Naive B cell (primary cell): ENCODE measurements at regions not wholly inside any gene's neighbourhood (a gene's known extent, or its start where the extent isn't known, plus 50 kb on each side); places are given as distances from the start of the nearest gene placed in this dataset.
"Not testable (repeated sequence)": the region's sequence is repeated elsewhere in the genome, so short reads cannot be mapped to it uniquely, and the experiment has no call there.

Experiments
- ATAC-seq, 2 donors: fragments of 150-1000 bp; cut with Tn5 transposase; 2 replicates each; pipeline ENCODE4 v1.10.0; 2021; ENCODE audit warnings: low read depth in 2 of 2, mild to moderate bottlenecking in 2 of 2, moderate library complexity in 2 of 2
- DNase-seq: peaks from one replicate; pipeline ENCODE4 v3.0.0; 2022
- H3K27ac Mint-ChIP-seq, 6 donors: one replicate each; pipeline ENCODE4 v1.8.0; 2020 to 2022; ENCODE audit warnings: mild to moderate bottlenecking in 6 of 6, mixed read lengths in 6 of 6, moderate library complexity in 5 of 6, inconsistent platforms in 2 of 6
- H3K27me3 Mint-ChIP-seq, 3 donors: one replicate each; pipeline ENCODE4 v1.8.0; 2021 to 2022; ENCODE audit warnings: mixed read lengths in 3 of 3, mild to moderate bottlenecking in 1 of 3
- H3K36me3 Mint-ChIP-seq, 2 donors: one replicate each; pipeline ENCODE4 v1.8.0; 2020 to 2022; ENCODE audit warnings: mixed read lengths in 2 of 2, inconsistent platforms in 1 of 2, mild to moderate bottlenecking in 1 of 2
- H3K4me1 Mint-ChIP-seq, 3 donors: one replicate each; pipeline ENCODE4 v1.8.0; 2020 to 2022; ENCODE audit warnings: mixed read lengths in 3 of 3, inconsistent platforms in 1 of 3, mild to moderate bottlenecking in 1 of 3, moderate library complexity in 1 of 3
- H3K4me3 Mint-ChIP-seq, 8 donors: one replicate each; pipeline ENCODE4 v1.8.0; 2020 to 2022; ENCODE audit warnings: mild to moderate bottlenecking in 8 of 8, mixed read lengths in 8 of 8, moderate library complexity in 8 of 8, inconsistent platforms in 2 of 8
- H3K9me3 Mint-ChIP-seq, 7 donors: one replicate each; pipeline ENCODE4 v1.8.0; 2020 to 2022; ENCODE audit warnings: mixed read lengths in 7 of 7, mild to moderate bottlenecking in 5 of 7, inconsistent platforms in 2 of 7, moderate library complexity in 1 of 7

DNA sequence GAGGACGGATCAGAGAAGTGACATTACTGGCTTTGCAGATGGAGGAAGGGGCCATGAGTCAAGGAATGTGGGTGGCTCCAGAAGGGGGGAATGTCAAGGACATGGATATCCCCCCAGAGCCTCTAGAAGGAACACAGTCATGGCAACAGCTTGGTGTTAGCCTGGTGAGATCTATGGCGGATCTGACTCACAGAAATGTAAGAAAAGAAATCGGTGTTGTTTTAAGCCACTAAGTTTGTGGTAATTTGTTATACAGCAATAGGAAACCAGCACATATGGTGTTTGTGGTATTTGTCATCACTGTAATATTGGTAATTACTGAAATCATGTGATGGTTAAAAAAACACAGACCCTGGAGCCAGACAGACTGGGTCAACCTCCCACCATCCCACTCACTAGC, 236.2 kb downstream of the SETD4 start:
- peaks cover 0 to 11% (median 2%) of the 10 kb centered on the region in 7 donors for H3K9me3 Mint-ChIP-seq
- no peak for DNase-seq
- peaks cover 20 to 37% (median 35%) of the 10 kb centered on the region in 3 donors for H3K27me3 Mint-ChIP-seq
- H3K4me3 Mint-ChIP-seq: no peak overlapping the region
- peaks cover 0 to 7% (median 2%) of the 10 kb centered on the region in 3 donors for H3K4me1 Mint-ChIP-seq
- H3K27ac Mint-ChIP-seq: no peak overlapping the region
- ATAC-seq: no peak
- H3K36me3 Mint-ChIP-seq: no peaks in the 10 kb centered on the region

DNA sequence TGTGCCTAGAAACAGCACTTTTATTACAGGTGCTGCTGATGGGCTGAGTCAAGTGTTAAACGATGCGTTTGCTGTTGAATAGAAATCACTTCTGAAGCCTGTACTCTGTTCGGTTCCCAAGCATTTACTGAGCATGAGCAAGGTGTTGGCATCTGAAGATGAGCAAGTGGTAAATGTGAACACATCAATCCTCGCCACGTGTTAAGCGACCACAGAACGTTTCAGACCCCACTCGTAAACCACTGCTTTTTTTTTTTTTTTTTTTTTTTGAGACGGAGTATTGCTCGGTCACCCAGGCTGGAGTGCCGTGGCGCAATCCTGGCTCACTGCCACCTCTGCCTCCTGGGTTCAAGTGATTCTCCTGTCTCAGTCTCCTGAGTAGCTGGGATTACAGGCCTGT, 241.2 kb downstream of the SETD4 start:
- Mint-ChIP-seq H3K4me1 (no peaks in the 10 kb centered on the region), H3K27ac (no peak overlapping the region), H3K4me3 (no peak overlapping the region), H3K9me3 (peaks cover 0 to 11% (median 2%) of the 10 kb centered on the region in 7 donors), H3K36me3 (no peaks in the 10 kb centered on the region), H3K27me3 (peaks cover 11 to 20% (median 18%) of the 10 kb centered on the region in 3 donors)
- DNase-seq (no peak), ATAC-seq (no peak)

DNA sequence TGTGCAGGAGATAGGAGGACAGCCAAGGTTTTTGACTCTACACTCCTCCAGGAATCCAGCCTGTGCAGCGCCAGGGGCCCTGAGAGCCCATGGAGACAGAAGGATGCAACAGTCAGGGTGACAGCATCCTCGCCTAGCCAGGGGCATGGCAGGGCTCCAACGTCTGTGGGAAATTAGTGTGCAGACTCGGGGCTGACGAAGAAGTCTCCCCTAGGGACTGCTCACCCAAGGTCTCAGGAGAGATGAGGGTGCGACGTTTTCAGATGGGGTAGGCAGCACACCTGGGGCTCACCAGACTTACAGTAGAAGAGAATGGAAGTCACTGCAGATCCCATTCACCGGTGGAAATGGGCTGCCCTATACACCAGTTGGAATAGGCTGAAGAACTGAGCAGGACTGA, 241.7 kb downstream of the SETD4 start:
- H3K27me3 Mint-ChIP-seq: peaks cover 5 to 14% (median 12%) of the 10 kb centered on the region in 3 donors
- DNase-seq (no peak), ATAC-seq (no peak)
- no peak overlapping the region for H3K4me3 Mint-ChIP-seq
- H3K27ac Mint-ChIP-seq: no peak overlapping the region
- peaks cover 0 to 11% (median 2%) of the 10 kb centered on the region in 7 donors for H3K9me3 Mint-ChIP-seq
- H3K36me3 Mint-ChIP-seq: no peaks in the 10 kb centered on the region
- H3K4me1 Mint-ChIP-seq: no peaks in the 10 kb centered on the region

DNA sequence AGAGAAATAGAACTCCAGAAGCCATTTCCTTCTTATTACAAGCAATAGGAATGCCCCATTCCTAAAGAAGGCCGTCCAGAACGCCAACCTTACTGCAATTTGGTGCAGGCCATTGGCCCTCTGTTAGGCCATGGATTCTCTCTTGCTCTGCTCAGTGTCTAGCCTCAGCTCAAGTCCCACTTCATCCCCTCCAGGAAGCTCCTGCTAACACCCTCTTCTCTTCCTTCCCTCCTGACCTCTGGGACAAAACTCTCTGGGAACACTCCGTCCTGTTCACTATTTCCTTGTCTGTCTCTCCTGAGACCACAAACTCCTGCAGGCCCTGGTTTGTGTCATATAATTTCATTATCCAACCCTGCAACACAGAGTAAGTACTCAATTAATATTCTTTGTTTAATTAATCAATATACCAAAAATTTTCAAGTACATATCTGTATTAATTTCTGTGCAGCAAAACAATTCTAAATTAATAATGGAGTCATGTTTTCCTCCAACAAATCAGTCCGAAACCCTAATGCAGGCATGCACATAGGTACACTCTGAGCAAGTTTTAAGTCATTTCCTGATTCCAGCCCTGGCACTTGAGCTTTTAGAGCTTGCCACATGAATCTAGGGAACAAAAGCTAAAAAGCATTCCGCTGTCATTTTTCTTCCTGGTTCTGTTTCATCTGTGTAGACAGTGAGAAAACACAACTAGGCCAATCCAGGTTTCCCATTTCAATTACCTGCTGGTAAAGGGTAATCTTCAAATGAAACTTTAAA, 245.3 kb downstream of the SETD4 start:
- ATAC-seq: no peak
- Mint-ChIP-seq H3K27ac (no peak overlapping the region), H3K4me3 (no peak overlapping the region), H3K9me3 (no peaks in the 10 kb centered on the region), H3K4me1 (no peaks in the 10 kb centered on the region), H3K36me3 (no peaks in the 10 kb centered on the region), H3K27me3 (peaks cover 5 to 17% (median 14%) of the 10 kb centered on the region in 3 donors)
- DNase-seq: no peak

DNA sequence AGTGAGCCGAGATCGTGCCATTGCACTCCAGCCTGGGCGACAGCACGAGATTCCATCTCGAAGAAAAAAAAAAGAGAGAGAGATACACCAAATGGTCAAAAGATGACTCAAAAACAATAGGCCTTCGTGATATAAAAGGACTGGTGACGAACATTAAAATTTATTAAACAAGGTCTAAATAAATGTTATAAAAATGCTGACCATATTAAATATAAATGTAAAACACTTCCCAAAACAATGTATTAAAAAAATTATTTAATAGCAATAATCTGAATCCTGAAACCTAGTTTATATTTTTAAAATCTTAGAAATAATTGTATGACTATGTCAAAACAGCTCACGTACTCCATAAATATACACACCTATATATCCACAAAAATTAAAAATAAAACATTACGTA, 247.6 kb downstream of the SETD4 start:
- H3K36me3 Mint-ChIP-seq: no peaks in the 10 kb centered on the region
- no peak overlapping the region for H3K4me3 Mint-ChIP-seq
- H3K4me1 Mint-ChIP-seq: no peaks in the 10 kb centered on the region
- no peaks in the 10 kb centered on the region for H3K9me3 Mint-ChIP-seq
- no peak for DNase-seq
- no peak for ATAC-seq
- peaks cover 17 to 25% (median 21%) of the 10 kb centered on the region in 3 donors for H3K27me3 Mint-ChIP-seq
- H3K27ac Mint-ChIP-seq: no peak overlapping the region

DNA sequence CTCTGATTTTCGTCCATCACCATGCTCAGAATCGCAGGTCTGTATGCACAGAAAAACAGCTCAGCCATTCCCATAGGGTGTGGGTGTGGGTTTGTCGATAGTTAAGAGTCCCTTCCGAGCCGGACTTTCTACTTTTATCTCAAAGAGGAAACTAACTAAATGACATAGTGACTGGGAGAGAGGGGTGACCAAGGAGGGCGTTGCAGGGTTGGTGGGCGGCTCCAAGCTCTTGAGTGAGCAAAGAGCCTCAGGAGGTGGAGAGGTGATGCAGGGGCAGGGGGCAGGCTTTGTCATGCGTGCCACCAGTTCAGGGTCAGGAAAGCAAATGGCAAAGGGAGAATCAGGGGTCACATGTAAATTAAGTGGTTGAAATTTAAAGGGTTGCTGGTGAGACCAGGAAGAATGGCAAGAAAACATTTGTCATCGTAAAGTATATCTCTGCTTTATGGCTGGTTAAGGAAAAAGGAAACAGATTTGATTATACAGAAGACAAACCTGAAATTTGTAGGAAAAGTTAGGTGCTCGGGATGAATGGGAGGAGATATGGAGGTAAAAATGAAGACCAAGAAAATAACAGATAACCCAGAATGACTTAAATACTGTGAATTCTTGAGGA, 249.0 kb downstream of the SETD4 start:
- Mint-ChIP-seq H3K9me3 (no peaks in the 10 kb centered on the region), H3K36me3 (no peaks in the 10 kb centered on the region), H3K4me3 (no peak overlapping the region), H3K27ac (peak overlapping the region in 1 of 6 donors; percentile 42), H3K27me3 (peaks cover 17 to 25% (median 21%) of the 10 kb centered on the region in 3 donors), H3K4me1 (no peaks in the 10 kb centered on the region)
- ATAC-seq (no peak), DNase-seq (no peak)

DNA sequence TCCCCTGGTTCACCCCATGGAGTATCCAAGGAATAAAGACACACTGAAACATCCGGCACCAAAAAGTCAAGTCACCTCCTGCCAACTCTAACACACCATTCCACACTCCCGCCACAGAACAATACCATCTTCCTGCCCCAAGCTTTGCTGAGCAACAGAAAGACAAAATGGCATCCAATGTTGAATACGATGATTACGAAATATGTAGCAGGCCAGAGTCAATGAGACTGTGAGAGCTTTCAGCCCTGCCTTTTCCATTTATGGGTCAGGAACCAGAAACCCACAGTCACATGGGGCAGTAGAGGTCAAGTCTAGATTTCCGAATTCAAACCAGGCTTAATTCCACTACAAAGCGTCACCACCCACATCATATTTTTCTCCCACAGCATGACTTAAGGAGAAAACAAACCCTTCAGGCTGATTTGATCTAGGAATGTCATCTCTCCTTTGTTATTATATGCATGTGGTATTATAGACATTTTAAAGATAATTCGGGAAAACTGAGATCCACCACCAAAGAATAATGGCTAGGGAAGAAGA, 249.8 kb downstream of the SETD4 start:
- peaks cover 17 to 25% (median 21%) of the 10 kb centered on the region in 3 donors for H3K27me3 Mint-ChIP-seq
- H3K36me3 Mint-ChIP-seq: no peaks in the 10 kb centered on the region
- ATAC-seq: no peak
- no peak overlapping the region for H3K4me3 Mint-ChIP-seq
- H3K9me3 Mint-ChIP-seq: peaks cover 0 to 2% (median under 1%) of the 10 kb centered on the region in 7 donors
- DNase-seq: no peak
- no peaks in the 10 kb centered on the region for H3K4me1 Mint-ChIP-seq
- H3K27ac Mint-ChIP-seq: no peak overlapping the region

DNA sequence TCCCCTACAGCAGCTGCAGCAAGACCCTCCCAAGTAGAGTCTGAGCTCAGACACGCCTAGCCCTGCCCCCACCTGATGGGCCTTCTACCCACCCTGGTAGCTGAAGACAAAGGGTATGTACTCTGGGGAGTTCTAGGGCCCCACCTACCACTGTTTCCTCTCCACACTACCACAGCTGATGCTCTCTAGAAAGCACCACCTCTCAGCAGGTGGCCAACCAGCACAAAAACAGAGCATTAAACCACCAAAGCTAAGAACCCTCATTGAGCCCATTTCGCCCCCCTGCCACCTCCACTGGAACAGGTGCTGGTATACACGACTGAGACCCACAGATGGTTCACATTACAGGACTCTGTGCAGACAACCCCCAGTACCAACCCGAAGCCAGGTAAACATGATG, 258.9 kb downstream of the SETD4 start:
- peaks cover 11 to 31% (median 25%) of the 10 kb centered on the region in 7 donors for H3K9me3 Mint-ChIP-seq
- H3K4me1 Mint-ChIP-seq: peaks cover 0 to 9% (median 4%) of the 10 kb centered on the region in 3 donors
- ATAC-seq (no peak), DNase-seq (no peak)
- H3K36me3 Mint-ChIP-seq: peaks cover 0 to 8% of the 10 kb centered on the region in 2 donors
- H3K27ac Mint-ChIP-seq: peak overlapping the region in 1 of 6 donors; percentile 49
- no peak overlapping the region for H3K4me3 Mint-ChIP-seq
- H3K27me3 Mint-ChIP-seq: peaks cover 3 to 23% (median 21%) of the 10 kb centered on the region in 3 donors

DNA sequence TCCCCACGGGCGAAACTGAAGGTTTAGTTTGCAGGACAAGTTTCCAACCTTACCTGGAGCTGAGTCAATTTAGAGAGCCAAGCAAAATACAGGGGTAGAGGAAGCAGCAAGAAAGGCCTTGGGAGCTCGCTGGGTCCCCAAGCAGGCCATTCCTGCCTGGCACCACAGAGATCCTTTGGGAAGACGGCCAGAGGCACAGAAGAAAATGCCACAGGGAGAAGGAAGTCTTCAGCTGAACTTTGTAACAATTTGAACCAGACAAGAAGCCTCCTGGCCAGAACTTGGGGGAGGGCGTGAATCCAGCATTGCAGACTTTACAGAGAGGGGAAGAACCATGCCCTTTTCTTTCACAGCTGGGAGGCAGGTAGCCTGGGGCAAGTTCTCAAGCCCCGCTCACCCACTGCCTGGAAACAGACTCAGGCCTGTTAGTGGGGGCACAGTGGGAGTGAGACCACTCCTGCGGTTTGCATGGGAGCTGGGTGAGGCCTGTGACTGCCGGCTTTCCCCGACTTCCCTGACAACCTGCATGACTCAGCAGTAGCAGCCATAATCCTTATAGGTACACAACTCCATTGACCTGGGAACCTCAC, 259.4 kb downstream of the SETD4 start:
- not testable (repeated sequence) for DNase-seq, ATAC-seq, H3K4me3 Mint-ChIP-seq, H3K4me1 Mint-ChIP-seq, H3K36me3 Mint-ChIP-seq
- Mint-ChIP-seq H3K27ac (peak overlapping the region in 1 of 6 donors; percentile 72), H3K27me3 (peaks cover 3 to 23% (median 21%) of the 10 kb centered on the region in 3 donors), H3K9me3 (peaks cover 11 to 31% (median 25%) of the 10 kb centered on the region in 7 donors)

DNA sequence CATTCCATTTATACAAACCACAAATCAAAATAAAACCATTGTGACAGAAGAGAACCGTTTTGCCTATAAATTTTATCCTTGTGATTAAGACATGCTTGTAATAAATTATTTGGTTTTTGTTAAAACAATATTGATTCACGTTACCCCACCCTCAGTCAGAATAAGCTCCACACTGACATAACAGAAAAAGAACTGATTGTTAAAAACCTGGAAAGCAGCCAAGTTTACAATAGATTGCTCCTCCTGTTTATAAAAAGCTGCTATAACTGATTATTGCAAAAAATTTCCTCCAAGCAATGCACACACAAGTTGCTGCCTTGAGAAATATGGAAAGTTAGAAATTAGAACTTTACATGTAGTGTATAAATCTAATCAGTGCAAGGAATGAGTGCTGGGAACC, 263.5 kb downstream of the SETD4 start:
- H3K27ac Mint-ChIP-seq: no peak overlapping the region

DNA sequence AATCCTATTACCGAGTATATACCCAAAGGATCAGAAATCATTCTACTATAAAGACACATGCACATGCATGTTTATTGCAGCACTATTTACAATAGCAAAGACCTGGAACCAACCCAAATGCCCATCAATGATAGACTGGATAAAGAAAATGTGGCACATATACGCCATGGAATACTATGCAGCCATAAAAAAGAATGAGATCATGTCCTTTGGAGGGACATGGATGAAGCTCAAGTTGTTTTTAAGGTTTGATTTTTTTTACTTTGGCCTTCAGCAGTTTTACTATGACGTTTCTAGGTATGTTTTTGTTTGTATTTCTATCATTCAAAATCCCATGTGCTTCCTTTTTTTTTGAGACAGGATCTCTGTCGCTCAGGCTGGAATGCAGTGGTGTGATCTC, 265.8 kb downstream of the SETD4 start:
- not testable (repeated sequence) for H3K4me1 Mint-ChIP-seq, ATAC-seq, DNase-seq, H3K27ac Mint-ChIP-seq, H3K36me3 Mint-ChIP-seq, H3K27me3 Mint-ChIP-seq, H3K9me3 Mint-ChIP-seq, H3K4me3 Mint-ChIP-seq

More for the DNA sequence above, 263.5 kb downstream of the SETD4 start:
- Mint-ChIP-seq H3K4me3 (no peak overlapping the region), H3K9me3 (peaks cover 0 to 5% (median 2%) of the 10 kb centered on the region in 7 donors), H3K27me3 (peaks cover 5 to 21% (median 14%) of the 10 kb centered on the region in 3 donors), H3K4me1 (no peaks in the 10 kb centered on the region), H3K36me3 (peaks cover 0 to 5% of the 10 kb centered on the region in 2 donors)
- no peak for ATAC-seq
- DNase-seq: no peak

DNA sequence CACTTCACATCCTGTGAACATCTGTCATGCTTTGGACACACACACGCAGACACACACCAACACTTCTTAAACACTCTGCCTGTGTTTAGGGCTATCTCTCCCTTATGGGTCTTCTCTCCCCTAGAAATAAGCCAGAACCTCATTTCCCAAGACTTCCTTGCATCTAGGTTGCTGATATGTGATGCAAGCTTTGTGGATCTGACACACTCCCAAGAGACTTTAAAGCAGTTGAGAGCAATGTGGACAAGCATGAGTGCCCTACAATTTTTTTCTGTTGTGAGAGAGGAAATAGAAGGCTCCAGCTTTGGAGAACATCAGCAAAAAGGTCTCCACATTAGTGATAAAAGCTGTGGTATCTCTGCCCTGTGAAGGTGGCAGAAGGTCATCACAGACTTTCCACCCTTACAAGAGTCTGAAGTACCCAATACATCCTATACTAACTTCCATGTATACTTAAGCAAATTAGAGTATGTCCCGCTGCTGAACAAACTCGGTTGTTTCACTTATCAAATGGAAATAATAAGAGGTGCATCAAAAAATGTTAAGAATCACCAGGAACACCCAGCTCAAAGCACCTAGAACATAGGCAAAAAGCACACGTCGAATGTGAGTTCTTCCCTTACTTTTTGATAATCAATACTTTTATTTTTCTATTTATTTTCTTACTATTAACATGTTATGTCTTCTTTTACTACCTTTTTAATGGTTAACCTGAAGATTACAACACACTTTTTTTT, 267.6 kb downstream of the SETD4 start:
- DNase-seq: no peak
- Mint-ChIP-seq H3K4me1 (no peaks in the 10 kb centered on the region), H3K27me3 (peaks cover 6 to 9% (median 9%) of the 10 kb centered on the region in 3 donors), H3K9me3 (peaks cover 0 to 6% (median 4%) of the 10 kb centered on the region in 7 donors), H3K27ac (no peak overlapping the region), H3K36me3 (peaks cover 0 to 5% of the 10 kb centered on the region in 2 donors), H3K4me3 (no peak overlapping the region)
- ATAC-seq: no peak
